HG03432 (cell line): ENCODE measurements at regions not wholly inside any gene's neighbourhood (a gene's known extent, or its start where the extent isn't known, plus 50 kb on each side); places are given as distances from the start of the nearest gene placed in this dataset.
"Not testable (repeated sequence)": the region's sequence is repeated elsewhere in the genome, so short reads cannot be mapped to it uniquely, and the experiment has no call there.

ENCODE experiments used
- ATAC-seq: cut with Tn5 transposase; IDR thresholded peaks from one replicate; pipeline ENCODE4 v1.9.1; 2021; ENCODE audit warnings: mild to moderate bottlenecking, moderate library complexity; ENCODE audit not compliant: unreplicated experiment

GRCh38 chr9:85878872-85879597 lies 61.9 kb upstream of the NAA35 start:
- ATAC-seq, result not testable (repeated sequence)

- ATAC-seq, result not testable (repeated sequence)
These were observed 60.4 kb upstream of the NAA35 start for GRCh38 chr9:85880507-85880906.

DNA sequence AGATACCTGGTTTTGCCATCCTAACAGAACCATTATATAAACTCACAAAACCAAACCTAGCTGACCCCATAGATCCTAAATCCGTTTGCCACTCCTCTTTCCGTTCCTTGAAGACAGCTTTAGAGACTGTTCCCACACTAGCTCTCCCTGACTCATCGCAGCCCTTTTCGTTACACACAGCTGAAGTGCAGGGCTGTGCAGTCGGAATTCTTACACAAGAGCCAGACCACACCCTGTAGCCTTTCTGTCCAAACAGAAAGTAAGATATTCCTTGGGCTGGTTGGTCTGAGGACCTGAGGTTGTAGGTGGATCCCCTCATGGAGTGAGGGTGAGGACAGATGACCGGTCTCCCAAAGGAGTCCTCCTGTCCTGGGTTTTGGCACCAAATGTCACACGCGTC lies 56.7 kb upstream of the NAA35 start:
- ATAC-seq, result no peak

DNA sequence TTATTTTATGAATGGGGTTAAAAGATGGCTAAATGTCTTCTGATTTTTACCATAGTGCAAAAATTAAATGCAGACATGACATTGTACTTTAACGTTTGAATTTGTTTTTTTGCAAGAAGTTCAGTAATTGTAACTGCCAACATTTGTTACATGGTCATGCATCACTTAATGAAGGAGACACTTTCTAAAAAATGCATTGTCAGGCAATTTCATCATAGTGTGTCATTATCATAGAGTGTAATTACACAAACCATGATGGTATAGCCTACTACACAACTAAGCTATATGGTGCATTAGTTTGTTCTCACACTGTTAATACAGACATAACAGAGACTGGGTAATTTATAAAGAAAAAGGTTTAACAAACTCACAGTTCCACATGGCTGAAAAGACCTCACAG lies 50.0 kb upstream of the NAA35 start:
- no peak for ATAC-seq
